ENCODE measurements at regions not wholly inside any gene's neighbourhood (a gene's known extent, or its start where the extent isn't known, plus 50 kb on each side); places are given as distances from the start of the nearest gene placed in this dataset.

- Histone ChIP-seq H2BK120ac (ENCODE audit: low read depth, low read length) (no peak overlapping the region), H3K36me3 (ENCODE audit: control insufficient read depth, insufficient read depth, low read length) (peaks cover 1% of the 10 kb centered on the region; the same call in 1 of the 2 replicates), H2AK5ac (ENCODE audit: low read depth, low read length) (no peak overlapping the region), H3K4me2 (ENCODE audit: low read depth, low read length) (no peak overlapping the region), H2BK15ac (ENCODE audit: low read depth, low read length) (no peak overlapping the region), H3K79me1 (ENCODE audit: low read depth in 1 of 2, low read length in 2 of 2) (peaks cover 3 to 32% of the 10 kb centered on the region in 2 experiments; a peak in 3 of 4 replicates), H2BK20ac (ENCODE audit: low read depth, low read length) (no peak overlapping the region), H4K8ac (ENCODE audit: low read depth in 2 of 2, low read length in 2 of 2) (no peak overlapping the region), H4K20me1 (ENCODE audit: insufficient read depth, low read length) (0 out of 2 replicates have a peak, but pooled peaks cover 3% of the 10 kb centered on the region), H3K4ac (ENCODE audit: low read depth, low read length) (no peak overlapping the region), H3K23ac (ENCODE audit: low read depth, low read length) (no peak overlapping the region), H3K27ac (ENCODE audit: insufficient read depth, low read length) (no peak overlapping the region), H3K56ac (ENCODE audit: extremely low read depth, insufficient read depth, low read length) (no peak overlapping the region), H3K9ac (ENCODE audit: low read depth, low read length) (no peak overlapping the region), H3K9me3 (ENCODE audit: control insufficient read depth, insufficient read depth, low read length) (no peaks in the 10 kb centered on the region), H4K5ac (ENCODE audit: low read depth, low read length) (no peak overlapping the region), H2AFZ (replicated peaks; ENCODE audit: low read length, poor library complexity) (no peak overlapping the region), H3K14ac (replicated peaks; ENCODE audit: low read depth, low read length) (no peak overlapping the region), H4K91ac (ENCODE audit: insufficient read depth, low read depth, low read length) (no peak overlapping the region), H2BK5ac (ENCODE audit: low read depth, low read length, poor library complexity, severe bottlenecking) (no peak overlapping the region), H3K27me3 (ENCODE audit: control insufficient read depth, insufficient read depth, low read length) (no peaks in the 10 kb centered on the region), H2AK9ac (replicated peaks; ENCODE audit: low read depth, low read length, poor library complexity) (no peak overlapping the region), H3K4me3 (ENCODE audit: insufficient read depth, low read depth, low read length) (no peak overlapping the region), H3K18ac (ENCODE audit: low read depth, low read length) (no peak overlapping the region), H3K9me1 (ENCODE audit: insufficient read depth, low read length) (no peaks in the 10 kb centered on the region; the same call in 1 of the 2 replicates), H3K4me1 (ENCODE audit: control insufficient read depth, insufficient read depth, low read length) (no peaks in the 10 kb centered on the region)
- BruUV-seq (replicated peaks): no TSS peak
- no peak for TF ChIP-seq MXI1 (IDR thresholded peaks at IDR 0.05; ENCODE audit: borderline replicate concordance, low read depth, low read length)
- TF ChIP-seq, protein P1, sequence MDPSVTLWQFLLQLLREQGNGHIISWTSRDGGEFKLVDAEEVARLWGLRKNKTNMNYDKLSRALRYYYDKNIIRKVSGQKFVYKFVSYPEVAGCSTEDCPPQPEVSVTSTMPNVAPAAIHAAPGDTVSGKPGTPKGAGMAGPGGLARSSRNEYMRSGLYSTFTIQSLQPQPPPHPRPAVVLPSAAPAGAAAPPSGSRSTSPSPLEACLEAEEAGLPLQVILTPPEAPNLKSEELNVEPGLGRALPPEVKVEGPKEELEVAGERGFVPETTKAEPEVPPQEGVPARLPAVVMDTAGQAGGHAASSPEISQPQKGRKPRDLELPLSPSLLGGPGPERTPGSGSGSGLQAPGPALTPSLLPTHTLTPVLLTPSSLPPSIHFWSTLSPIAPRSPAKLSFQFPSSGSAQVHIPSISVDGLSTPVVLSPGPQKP (IDR thresholded peaks at IDR 0.05; ENCODE audit: borderline replicate concordance, low read depth, low read length): no peak
- no peak for TF ChIP-seq CEBPB (IDR thresholded peaks at IDR 0.05; ENCODE audit: low read depth, low read length)
- TF ChIP-seq RFX5 (IDR thresholded peaks at IDR 0.05; ENCODE audit: low read depth, low read length): no peak
- no peak for TF ChIP-seq RAD21 (IDR thresholded peaks at IDR 0.05; ENCODE audit: low read length)
- TF ChIP-seq BHLHE40 (IDR thresholded peaks at IDR 0.05; ENCODE audit: low read depth, low read length): no peak
- TF ChIP-seq FOS (IDR thresholded peaks at IDR 0.05; ENCODE audit: low read depth, low read length): no peak
- TF ChIP-seq MAFK (IDR thresholded peaks at IDR 0.05; ENCODE audit: low read depth, low read length): no peak
- TF ChIP-seq POLR2A (IDR thresholded peaks at IDR 0.05; ENCODE audit: low read depth, low read length): no peak
- TF ChIP-seq NFE2L2 (IDR thresholded peaks at IDR 0.05; ENCODE audit: low read depth, low read length): no peak
- TF ChIP-seq, protein P2, sequence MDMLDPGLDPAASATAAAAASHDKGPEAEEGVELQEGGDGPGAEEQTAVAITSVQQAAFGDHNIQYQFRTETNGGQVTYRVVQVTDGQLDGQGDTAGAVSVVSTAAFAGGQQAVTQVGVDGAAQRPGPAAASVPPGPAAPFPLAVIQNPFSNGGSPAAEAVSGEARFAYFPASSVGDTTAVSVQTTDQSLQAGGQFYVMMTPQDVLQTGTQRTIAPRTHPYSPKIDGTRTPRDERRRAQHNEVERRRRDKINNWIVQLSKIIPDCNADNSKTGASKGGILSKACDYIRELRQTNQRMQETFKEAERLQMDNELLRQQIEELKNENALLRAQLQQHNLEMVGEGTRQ (IDR thresholded peaks at IDR 0.05; ENCODE audit: low read depth, low read length): no peak
- TF ChIP-seq MAZ (IDR thresholded peaks at IDR 0.05; ENCODE audit: borderline replicate concordance, low read depth, low read length): no peak
- no peak for TF ChIP-seq SMC3 (IDR thresholded peaks at IDR 0.05; ENCODE audit: low read depth, low read length)
- TF ChIP-seq RCOR1 (IDR thresholded peaks at IDR 0.05; ENCODE audit: insufficient replicate concordance, low read length): no peak
- TF ChIP-seq CHD1 (IDR thresholded peaks at IDR 0.05; ENCODE audit: low read depth, low read length): no peak
- TF ChIP-seq, protein P3, sequence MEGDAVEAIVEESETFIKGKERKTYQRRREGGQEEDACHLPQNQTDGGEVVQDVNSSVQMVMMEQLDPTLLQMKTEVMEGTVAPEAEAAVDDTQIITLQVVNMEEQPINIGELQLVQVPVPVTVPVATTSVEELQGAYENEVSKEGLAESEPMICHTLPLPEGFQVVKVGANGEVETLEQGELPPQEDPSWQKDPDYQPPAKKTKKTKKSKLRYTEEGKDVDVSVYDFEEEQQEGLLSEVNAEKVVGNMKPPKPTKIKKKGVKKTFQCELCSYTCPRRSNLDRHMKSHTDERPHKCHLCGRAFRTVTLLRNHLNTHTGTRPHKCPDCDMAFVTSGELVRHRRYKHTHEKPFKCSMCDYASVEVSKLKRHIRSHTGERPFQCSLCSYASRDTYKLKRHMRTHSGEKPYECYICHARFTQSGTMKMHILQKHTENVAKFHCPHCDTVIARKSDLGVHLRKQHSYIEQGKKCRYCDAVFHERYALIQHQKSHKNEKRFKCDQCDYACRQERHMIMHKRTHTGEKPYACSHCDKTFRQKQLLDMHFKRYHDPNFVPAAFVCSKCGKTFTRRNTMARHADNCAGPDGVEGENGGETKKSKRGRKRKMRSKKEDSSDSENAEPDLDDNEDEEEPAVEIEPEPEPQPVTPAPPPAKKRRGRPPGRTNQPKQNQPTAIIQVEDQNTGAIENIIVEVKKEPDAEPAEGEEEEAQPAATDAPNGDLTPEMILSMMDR (conservative IDR thresholded peaks at IDR 0.05; ENCODE audit: low read depth, low read length): no peak
- intact Hi-C loops (cut with micrococcal nuclease): no loop called here
- ATAC-seq (ENCODE audit: low read depth) (no peak), DNase-seq (no peak)
- in situ Hi-C loops (cut with MboI; ENCODE audit: low sequenced_read_pairs): loop anchor here (10.0 to 25.0 kb wide), 2 partner anchors 425 to 823 kb away; partner anchors contain the start of gene RNASEH2B
- dilution Hi-C loops (cut with HindIII; ENCODE audit: low sequenced_read_pairs, unreplicated experiment): no loop called here
- ChIA-PET POLR2A (ENCODE audit: unreplicated experiment) (interaction anchor here (0.6 kb wide), 1 partner anchor 279 kb away, joined by 5 read pairs; no protein-coding TSS in a partner anchor), CTCF (no interaction called here)
- no CpG with 5 or more reads among the region's 1 CpG for WGBS, 2 experiments (ENCODE audit: extremely low coverage in 2 of 2, insufficient read length in 1 of 2)
These were observed 74.4 kb downstream of the KCNRG start for GRCh38 chr13:50089633-50090032.
